ENCODE measurements at regions not wholly inside any gene's neighbourhood (a gene's known extent, or its start where the extent isn't known, plus 50 kb on each side); places are given as distances from the start of the nearest gene placed in this dataset.

DNA sequence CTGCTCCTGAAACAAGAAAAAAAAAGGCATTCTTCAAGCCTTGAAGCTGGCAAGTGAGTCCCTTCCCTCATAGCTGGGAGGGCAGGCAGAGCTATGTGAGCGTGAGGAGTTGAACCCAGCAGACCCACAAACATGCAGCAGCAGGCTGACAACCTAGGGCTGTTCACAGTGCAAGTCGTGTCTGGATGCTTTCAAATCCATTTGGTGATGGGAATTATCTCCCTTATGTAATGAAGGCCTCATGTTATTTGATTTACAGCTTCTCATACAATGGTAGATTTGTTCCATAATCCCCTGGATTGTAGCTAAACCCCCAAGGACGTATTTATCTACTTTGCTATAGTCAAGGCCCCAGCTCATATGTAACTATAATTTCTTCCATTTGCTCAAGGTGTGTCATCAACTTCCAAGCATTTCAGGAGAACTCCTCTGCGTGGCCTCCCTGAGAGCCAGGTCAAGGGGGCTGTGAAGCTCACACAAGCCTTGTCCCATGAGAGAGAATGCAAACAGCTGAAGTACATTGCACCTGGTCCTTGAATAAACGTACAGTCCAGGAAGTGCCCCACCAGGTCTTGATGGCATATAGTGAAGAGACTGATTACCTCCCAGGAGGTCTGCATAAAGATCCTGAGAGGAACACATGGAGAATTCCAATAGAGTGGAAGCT is 124.8 kb upstream of the SLC1A3 start:
- ChIA-PET POLR2A (no interaction called here), SMC1A (ENCODE audit: uncharacterized antibody, unreplicated experiment) (no interaction called here), RAD21 (ENCODE audit: unreplicated experiment) (no interaction called here), CTCF (no interaction called here)
- no peaks in the 10 kb centered on the region for H3K4me1 ChIP-seq (ENCODE audit: control insufficient read depth, insufficient read depth, low read length)
- no peak overlapping the region for H3K4me2 ChIP-seq (ENCODE audit: control insufficient read depth, insufficient read depth)
- no peaks in the 10 kb centered on the region for H4K20me1 ChIP-seq (ENCODE audit: control insufficient read depth, insufficient read depth)
- H3K4me3 ChIP-seq: no peak overlapping the region
- no peaks in the 10 kb centered on the region for H3K36me3 ChIP-seq (ENCODE audit: control insufficient read depth in 2 of 2, insufficient read depth in 2 of 2, low read length in 1 of 2)
- no peaks in the 10 kb centered on the region for H3K79me2 ChIP-seq (ENCODE audit: control insufficient read depth, insufficient read depth, low read length)
- no peak for FAIRE-seq
- H2AFZ ChIP-seq (ENCODE audit: control insufficient read depth, low read depth, low read length): no peak overlapping the region
- intact Hi-C loops (cut with micrococcal nuclease; ENCODE audit: unreplicated experiment): no loop called here
- BruUV-seq (replicated peaks): no TSS peak
- H3K27ac ChIP-seq (ENCODE audit: control insufficient read depth, insufficient read depth): no peak overlapping the region
- no peak for ATAC-seq
- no peaks in the 10 kb centered on the region for H3K9me3 ChIP-seq (replicated peaks; ENCODE audit: control insufficient read depth, insufficient read depth, low read length)
- in situ Hi-C loops (cut with MboI): no loop called here
- DNase-seq (ENCODE audit: low read depth, low spot score): no peak
- no peaks in the 10 kb centered on the region for H3K27me3 ChIP-seq (replicated peaks in 1 of 2; ENCODE audit: control insufficient read depth in 2 of 2, insufficient read depth in 2 of 2, low read length in 1 of 2)
- no peak overlapping the region for H3K9ac ChIP-seq (ENCODE audit: control insufficient read depth, insufficient read depth, low read length)
- WGBS (ENCODE audit: insufficient coverage, insufficient replicate concordance, low lambda C conversion rate, missing lambda C conversion rate): 25% methylated on average over 5 of the region's 5 CpGs
- TF ChIP-seq KAT2A (conservative IDR thresholded peaks at IDR 0.05; ENCODE audit: control insufficient read depth, low read depth, low read length): no peak
- TF ChIP-seq ZNF274 (IDR thresholded peaks at IDR 0.05; ENCODE audit: insufficient read depth, insufficient read length): no peak
- TF ChIP-seq POLR2AphosphoS2 (IDR thresholded peaks at IDR 0.05; ENCODE audit: low read depth, low read length): no peak
- TF ChIP-seq, protein P1, sequence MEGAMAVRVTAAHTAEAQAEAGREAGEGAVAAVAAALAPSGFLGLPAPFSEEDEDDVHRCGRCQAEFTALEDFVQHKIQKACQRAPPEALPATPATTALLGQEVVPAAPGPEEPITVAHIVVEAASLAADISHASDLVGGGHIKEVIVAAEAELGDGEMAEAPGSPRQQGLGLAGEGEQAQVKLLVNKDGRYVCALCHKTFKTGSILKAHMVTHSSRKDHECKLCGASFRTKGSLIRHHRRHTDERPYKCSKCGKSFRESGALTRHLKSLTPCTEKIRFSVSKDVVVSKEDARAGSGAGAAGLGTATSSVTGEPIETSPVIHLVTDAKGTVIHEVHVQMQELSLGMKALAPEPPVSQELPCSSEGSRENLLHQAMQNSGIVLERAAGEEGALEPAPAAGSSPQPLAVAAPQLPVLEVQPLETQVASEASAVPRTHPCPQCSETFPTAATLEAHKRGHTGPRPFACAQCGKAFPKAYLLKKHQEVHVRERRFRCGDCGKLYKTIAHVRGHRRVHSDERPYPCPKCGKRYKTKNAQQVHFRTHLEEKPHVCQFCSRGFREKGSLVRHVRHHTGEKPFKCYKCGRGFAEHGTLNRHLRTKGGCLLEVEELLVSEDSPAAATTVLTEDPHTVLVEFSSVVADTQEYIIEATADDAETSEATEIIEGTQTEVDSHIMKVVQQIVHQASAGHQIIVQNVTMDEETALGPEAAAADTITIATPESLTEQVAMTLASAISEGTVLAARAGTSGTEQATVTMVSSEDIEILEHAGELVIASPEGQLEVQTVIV (IDR thresholded peaks at IDR 0.05; ENCODE audit: borderline replicate concordance, partially characterized antibody): no peak
- no peak for TF ChIP-seq TCF12 (IDR thresholded peaks at IDR 0.05; ENCODE audit: low read depth, low read length)
- TF ChIP-seq TCF7 (IDR thresholded peaks at IDR 0.05; ENCODE audit: borderline replicate concordance): no peak
- TF ChIP-seq, protein P2, sequence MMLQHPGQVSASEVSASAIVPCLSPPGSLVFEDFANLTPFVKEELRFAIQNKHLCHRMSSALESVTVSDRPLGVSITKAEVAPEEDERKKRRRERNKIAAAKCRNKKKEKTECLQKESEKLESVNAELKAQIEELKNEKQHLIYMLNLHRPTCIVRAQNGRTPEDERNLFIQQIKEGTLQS (IDR thresholded peaks at IDR 0.05; ENCODE audit: borderline replicate concordance, extremely low read depth, low read depth, low read length): no peak
- no peak for TF ChIP-seq EP300 (IDR thresholded peaks at IDR 0.05; ENCODE audit: borderline replicate concordance in 1 of 2, control insufficient read depth in 1 of 2, low read depth in 2 of 2, low read length in 2 of 2)
- TF ChIP-seq, protein P3, sequence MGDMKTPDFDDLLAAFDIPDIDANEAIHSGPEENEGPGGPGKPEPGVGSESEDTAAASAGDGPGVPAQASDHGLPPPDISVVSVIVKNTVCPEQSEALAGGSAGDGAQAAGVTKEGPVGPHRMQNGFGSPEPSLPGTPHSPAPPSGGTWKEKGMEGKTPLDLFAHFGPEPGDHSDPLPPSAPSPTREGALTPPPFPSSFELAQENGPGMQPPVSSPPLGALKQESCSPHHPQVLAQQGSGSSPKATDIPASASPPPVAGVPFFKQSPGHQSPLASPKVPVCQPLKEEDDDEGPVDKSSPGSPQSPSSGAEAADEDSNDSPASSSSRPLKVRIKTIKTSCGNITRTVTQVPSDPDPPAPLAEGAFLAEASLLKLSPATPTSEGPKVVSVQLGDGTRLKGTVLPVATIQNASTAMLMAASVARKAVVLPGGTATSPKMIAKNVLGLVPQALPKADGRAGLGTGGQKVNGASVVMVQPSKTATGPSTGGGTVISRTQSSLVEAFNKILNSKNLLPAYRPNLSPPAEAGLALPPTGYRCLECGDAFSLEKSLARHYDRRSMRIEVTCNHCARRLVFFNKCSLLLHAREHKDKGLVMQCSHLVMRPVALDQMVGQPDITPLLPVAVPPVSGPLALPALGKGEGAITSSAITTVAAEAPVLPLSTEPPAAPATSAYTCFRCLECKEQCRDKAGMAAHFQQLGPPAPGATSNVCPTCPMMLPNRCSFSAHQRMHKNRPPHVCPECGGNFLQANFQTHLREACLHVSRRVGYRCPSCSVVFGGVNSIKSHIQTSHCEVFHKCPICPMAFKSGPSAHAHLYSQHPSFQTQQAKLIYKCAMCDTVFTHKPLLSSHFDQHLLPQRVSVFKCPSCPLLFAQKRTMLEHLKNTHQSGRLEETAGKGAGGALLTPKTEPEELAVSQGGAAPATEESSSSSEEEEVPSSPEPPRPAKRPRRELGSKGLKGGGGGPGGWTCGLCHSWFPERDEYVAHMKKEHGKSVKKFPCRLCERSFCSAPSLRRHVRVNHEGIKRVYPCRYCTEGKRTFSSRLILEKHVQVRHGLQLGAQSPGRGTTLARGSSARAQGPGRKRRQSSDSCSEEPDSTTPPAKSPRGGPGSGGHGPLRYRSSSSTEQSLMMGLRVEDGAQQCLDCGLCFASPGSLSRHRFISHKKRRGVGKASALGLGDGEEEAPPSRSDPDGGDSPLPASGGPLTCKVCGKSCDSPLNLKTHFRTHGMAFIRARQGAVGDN (IDR thresholded peaks at IDR 0.05): no peak
- TF ChIP-seq, protein P4, sequence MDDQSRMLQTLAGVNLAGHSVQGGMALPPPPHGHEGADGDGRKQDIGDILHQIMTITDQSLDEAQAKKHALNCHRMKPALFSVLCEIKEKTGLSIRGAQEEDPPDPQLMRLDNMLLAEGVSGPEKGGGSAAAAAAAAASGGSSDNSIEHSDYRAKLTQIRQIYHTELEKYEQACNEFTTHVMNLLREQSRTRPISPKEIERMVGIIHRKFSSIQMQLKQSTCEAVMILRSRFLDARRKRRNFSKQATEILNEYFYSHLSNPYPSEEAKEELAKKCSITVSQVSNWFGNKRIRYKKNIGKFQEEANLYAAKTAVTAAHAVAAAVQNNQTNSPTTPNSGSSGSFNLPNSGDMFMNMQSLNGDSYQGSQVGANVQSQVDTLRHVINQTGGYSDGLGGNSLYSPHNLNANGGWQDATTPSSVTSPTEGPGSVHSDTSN (IDR thresholded peaks at IDR 0.05; ENCODE audit: insufficient replicate concordance, low read depth, low read length): no peak
- no peak for TF ChIP-seq RCOR1 (conservative IDR thresholded peaks at IDR 0.05; ENCODE audit: low read depth, low read length)
